Mammary epithelial cell (primary cell): ENCODE measurements at regions not wholly inside any gene's neighbourhood (a gene's known extent, or its start where the extent isn't known, plus 50 kb on each side); places are given as distances from the start of the nearest gene placed in this dataset.

Source experiments
- EZH2 ChIP-seq: IDR thresholded peaks from 2 replicates; pipeline ENCODE4 v1.6.1; 2012; ENCODE audit warnings: low read length, inconsistent platforms, borderline replicate concordance
- TF ChIP-seq, protein P1 (sequence below), 2 donors: IDR thresholded peaks in 1 of 2; conservative IDR thresholded peaks in 1 of 2; 2 replicates each; pipeline ENCODE4 v1.5.1; 2011 to 2012; ENCODE audit warnings: inconsistent platforms in 2 of 2, low read length in 2 of 2, mild to moderate bottlenecking in 2 of 2, control low read depth in 1 of 2, low read depth in 1 of 2; ENCODE audit not compliant: insufficient read depth in 1 of 2; ENCODE audit errors: extremely low read depth in 1 of 2

DNA sequence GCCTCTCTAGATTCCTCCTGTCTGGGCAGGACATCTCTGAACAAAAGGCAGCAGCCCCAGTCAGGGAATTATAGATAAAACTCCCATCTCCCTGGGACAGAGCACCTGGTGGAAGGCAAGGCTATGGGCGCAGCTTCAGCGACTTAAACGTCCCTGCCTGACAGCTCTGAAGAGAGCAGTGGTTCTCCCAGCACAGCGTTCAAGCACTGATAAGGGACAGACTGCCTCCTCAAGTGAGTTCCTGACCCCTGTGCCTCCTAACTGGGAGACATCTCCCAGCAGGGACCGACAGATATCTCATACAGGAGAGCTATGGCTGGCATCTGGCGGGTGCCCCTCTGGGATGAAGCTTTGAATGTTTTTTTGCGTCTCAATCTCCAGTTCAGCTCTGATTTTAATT is 262.2 kb downstream of the PARM1 start:
- TF ChIP-seq EZH2: no peak
- TF ChIP-seq, protein P1, sequence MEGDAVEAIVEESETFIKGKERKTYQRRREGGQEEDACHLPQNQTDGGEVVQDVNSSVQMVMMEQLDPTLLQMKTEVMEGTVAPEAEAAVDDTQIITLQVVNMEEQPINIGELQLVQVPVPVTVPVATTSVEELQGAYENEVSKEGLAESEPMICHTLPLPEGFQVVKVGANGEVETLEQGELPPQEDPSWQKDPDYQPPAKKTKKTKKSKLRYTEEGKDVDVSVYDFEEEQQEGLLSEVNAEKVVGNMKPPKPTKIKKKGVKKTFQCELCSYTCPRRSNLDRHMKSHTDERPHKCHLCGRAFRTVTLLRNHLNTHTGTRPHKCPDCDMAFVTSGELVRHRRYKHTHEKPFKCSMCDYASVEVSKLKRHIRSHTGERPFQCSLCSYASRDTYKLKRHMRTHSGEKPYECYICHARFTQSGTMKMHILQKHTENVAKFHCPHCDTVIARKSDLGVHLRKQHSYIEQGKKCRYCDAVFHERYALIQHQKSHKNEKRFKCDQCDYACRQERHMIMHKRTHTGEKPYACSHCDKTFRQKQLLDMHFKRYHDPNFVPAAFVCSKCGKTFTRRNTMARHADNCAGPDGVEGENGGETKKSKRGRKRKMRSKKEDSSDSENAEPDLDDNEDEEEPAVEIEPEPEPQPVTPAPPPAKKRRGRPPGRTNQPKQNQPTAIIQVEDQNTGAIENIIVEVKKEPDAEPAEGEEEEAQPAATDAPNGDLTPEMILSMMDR (conservative IDR thresholded peaks at IDR 0.05 in 1 of 2, IDR thresholded peaks at IDR 0.05 in 1 of 2; ENCODE audit: extremely low read depth in 1 of 2, insufficient read depth in 1 of 2, low read depth in 1 of 2, low read length in 2 of 2): no peak
